ENCODE measurements at regions not wholly inside any gene's neighbourhood (a gene's known extent, or its start where the extent isn't known, plus 50 kb on each side); places are given as distances from the start of the nearest gene placed in this dataset.

DNA sequence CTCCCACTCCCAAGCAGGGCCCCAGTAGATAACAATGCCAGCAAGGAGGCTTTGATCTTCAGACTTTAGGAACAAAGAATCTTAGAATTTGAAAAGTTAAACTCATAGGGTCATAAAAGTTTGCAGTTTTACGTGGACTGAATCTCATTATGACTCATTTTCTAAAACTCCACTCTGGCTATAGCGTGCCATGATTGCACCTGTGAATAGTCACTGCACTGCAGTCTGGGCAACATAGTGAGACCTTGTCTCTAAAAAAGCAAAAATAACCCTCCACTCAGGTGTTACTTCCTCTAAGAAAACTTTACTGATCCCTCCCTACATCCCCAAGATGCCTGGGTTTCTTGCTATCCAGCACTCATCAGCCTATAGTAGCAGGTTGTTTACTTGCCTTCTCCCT is 104.5 kb downstream of the IL20RB start:
- TF ChIP-seq, protein P1, sequence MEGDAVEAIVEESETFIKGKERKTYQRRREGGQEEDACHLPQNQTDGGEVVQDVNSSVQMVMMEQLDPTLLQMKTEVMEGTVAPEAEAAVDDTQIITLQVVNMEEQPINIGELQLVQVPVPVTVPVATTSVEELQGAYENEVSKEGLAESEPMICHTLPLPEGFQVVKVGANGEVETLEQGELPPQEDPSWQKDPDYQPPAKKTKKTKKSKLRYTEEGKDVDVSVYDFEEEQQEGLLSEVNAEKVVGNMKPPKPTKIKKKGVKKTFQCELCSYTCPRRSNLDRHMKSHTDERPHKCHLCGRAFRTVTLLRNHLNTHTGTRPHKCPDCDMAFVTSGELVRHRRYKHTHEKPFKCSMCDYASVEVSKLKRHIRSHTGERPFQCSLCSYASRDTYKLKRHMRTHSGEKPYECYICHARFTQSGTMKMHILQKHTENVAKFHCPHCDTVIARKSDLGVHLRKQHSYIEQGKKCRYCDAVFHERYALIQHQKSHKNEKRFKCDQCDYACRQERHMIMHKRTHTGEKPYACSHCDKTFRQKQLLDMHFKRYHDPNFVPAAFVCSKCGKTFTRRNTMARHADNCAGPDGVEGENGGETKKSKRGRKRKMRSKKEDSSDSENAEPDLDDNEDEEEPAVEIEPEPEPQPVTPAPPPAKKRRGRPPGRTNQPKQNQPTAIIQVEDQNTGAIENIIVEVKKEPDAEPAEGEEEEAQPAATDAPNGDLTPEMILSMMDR (IDR thresholded peaks at IDR 0.05), result no peak
- no peak for TF ChIP-seq POLR2A (IDR thresholded peaks at IDR 0.05)
